Thoracic aorta (tissue), 2 donors: ENCODE measurements at regions not wholly inside any gene's neighbourhood (a gene's known extent, or its start where the extent isn't known, plus 50 kb on each side); places are given as distances from the start of the nearest gene placed in this dataset.

Experiments used
- ATAC-seq: fragments of 150-250 bp; one replicate; pipeline ENCODE4 v1.8.0; 2017; ENCODE audit warnings: low read depth; ENCODE audit not compliant: insufficient number of reproducible peaks, low FRiP score
- DNase-seq: peaks from one replicate; pipeline ENCODE4 v3.0.0-alpha.2; 2020; ENCODE audit warnings: low spot score
- H3K27ac ChIP-seq, 2 donors: fragments of 200-600 bp; sonication (generic); 1 replicate in 1 of 2; 2 replicates in 1 of 2; pipeline ENCODE4 v1.5.1; 2016; ENCODE audit warnings: mild to moderate bottlenecking in 2 of 2, moderate library complexity in 2 of 2
- H3K27me3 ChIP-seq: fragments of 200-600 bp; sonication (generic); replicated peaks from 2 replicates; pipeline ENCODE4 v1.6.0; 2016; ENCODE audit warnings: mild to moderate bottlenecking; ENCODE audit not compliant: insufficient read depth
- H3K36me3 ChIP-seq: fragments of 200-600 bp; sonication (generic); one replicate; pipeline ENCODE4 v1.5.1; 2016
- H3K4me1 ChIP-seq, 2 donors: fragments of 200-600 bp; sonication (generic); 1 replicate in 1 of 2; 2 replicates in 1 of 2; pipeline versions ENCODE4 v1.5.1 to v1.6.0; 2016; ENCODE audit warnings: low read depth in 2 of 2, mild to moderate bottlenecking in 1 of 2; ENCODE audit not compliant: control insufficient read depth in 1 of 2
- H3K4me3 ChIP-seq: fragments of 200-600 bp; sonication (generic); 2 replicates; pipeline ENCODE4 v1.5.1; 2016; ENCODE audit warnings: mild to moderate bottlenecking
- H3K9me3 ChIP-seq: fragments of 200-600 bp; sonication (generic); 2 replicates; pipeline ENCODE4 v1.5.1; 2016
- CTCF ChIP-seq: fragments of 200-600 bp; sonication (generic); IDR thresholded peaks from one replicate; pipeline ENCODE4 v1.5.1; 2019; ENCODE audit warnings: antibody characterized with exemption

GRCh38 chr18:61664419-61665084 lies 228.3 kb downstream of the RNF152 start:
- Histone ChIP-seq H3K27ac (no peak overlapping the region), H3K27me3 (no peaks in the 10 kb centered on the region), H3K4me3 (no peak overlapping the region), H3K36me3 (no peaks in the 10 kb centered on the region), H3K4me1 (peaks cover 0 to 8% of the 10 kb centered on the region in 2 donors), H3K9me3 (no peaks in the 10 kb centered on the region)
- no peak for TF ChIP-seq CTCF
- DNase-seq (no peak), ATAC-seq (no peak)

DNA sequence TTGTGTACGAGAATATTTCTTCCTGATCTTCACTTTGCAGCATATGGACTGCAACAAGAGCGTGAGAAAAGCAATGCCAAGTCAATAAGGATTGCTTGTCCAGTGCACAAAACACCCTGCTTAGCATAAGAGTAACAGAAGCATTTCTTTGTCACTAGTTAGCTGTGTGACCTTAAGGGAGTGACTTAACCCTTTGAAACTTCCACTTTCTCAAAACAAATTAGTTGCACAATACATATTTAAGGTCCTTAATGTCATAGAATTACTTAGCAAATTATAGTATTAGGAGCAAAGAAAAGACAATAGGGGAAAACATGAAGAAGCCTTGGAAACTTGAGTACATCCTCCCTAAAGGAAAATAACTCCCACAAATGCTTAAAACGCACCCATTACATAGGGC lies 230.1 kb downstream of the RNF152 start:
- no peak for TF ChIP-seq CTCF
- Histone ChIP-seq H3K27me3 (no peaks in the 10 kb centered on the region), H3K36me3 (no peaks in the 10 kb centered on the region), H3K27ac (no peak overlapping the region), H3K4me3 (no peak overlapping the region), H3K4me1 (peaks cover 0 to 8% of the 10 kb centered on the region in 2 donors), H3K9me3 (no peaks in the 10 kb centered on the region)
- DNase-seq (no peak), ATAC-seq (no peak)

GRCh38 chr18:61658431-61658830 lies 234.4 kb downstream of the RNF152 start:
- Histone ChIP-seq H3K4me1 (peaks cover 0 to 3% of the 10 kb centered on the region in 2 donors), H3K27me3 (no peaks in the 10 kb centered on the region), H3K36me3 (no peaks in the 10 kb centered on the region), H3K27ac (no peak overlapping the region), H3K4me3 (no peak overlapping the region), H3K9me3 (no peaks in the 10 kb centered on the region)
- no peak for TF ChIP-seq CTCF
- ATAC-seq (no peak), DNase-seq (no peak)

DNA sequence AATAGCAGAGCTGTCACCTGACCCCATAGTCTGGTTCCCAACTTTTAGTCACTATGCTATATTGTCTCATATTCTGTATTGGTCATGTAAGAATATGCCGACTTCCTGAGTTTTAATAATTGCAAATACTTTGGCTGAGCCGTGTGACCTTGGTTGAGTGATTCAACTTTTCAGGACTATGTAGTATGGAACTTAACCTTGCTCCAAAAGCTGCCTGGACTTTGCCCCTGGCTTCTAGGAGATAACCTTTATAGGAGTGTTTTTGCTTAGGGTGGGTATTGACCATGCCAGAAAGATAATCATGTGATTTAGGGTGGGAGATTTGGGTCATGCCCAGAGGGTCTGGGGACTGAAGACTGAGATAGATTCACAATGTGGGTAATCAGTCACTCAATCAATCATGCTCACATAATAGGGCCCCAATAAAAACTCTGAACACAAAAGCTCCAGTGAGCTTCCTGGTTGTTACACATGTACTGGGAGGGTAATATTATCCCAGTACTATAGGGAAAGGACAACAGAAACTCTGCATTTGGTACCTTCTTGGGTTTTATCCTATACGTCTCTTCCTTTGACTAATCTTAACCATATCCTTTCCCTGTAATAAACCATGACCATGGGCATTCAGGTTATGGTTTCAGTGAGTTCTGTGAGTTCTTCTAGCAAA lies 235.6 kb downstream of the RNF152 start:
- ATAC-seq: no peak
- peaks cover 0 to 3% of the 10 kb centered on the region in 2 donors for H3K4me1 ChIP-seq
- TF ChIP-seq CTCF: no peak
- H3K4me3 ChIP-seq: no peak overlapping the region
- no peak for DNase-seq
- H3K27me3 ChIP-seq: no peaks in the 10 kb centered on the region
- H3K27ac ChIP-seq: no peak overlapping the region
- no peaks in the 10 kb centered on the region for H3K36me3 ChIP-seq
- H3K9me3 ChIP-seq: no peaks in the 10 kb centered on the region

DNA sequence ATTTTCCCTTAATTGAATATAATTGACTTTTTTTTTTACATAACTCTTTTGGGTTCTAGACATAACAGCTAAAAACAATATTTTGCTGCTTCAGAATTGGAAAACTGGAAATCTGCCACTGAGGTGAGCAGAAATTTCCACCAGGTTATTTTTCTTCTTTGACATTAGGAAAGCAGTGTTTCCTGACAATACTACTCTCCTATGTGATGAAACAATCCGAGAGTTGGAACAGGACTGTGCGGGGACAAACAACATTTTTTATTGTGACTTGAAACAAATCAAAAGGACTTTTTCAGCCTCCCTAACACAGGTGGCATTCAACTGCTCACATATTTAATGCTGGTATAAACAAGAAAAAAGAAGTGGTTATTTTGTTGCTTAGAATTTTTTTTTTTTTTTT lies 237.2 kb downstream of the RNF152 start:
- TF ChIP-seq CTCF: no peak
- Histone ChIP-seq H3K9me3 (no peaks in the 10 kb centered on the region), H3K4me1 (peaks cover 0 to 3% of the 10 kb centered on the region in 2 donors), H3K27ac (no peak overlapping the region), H3K27me3 (no peaks in the 10 kb centered on the region), H3K4me3 (no peak overlapping the region), H3K36me3 (no peaks in the 10 kb centered on the region)
- ATAC-seq (no peak), DNase-seq (no peak)
